DND-41 (cell line): ENCODE measurements at regions not wholly inside any gene's neighbourhood (a gene's known extent, or its start where the extent isn't known, plus 50 kb on each side); places are given as distances from the start of the nearest gene placed in this dataset.

Source experiments
- ATAC-seq: fragments of 200-7000 bp; cut with Tn5 transposase; 3 replicates; pipeline ENCODE4 v1.9.1; 2021; ENCODE audit warnings: low read depth; ENCODE audit not compliant: insufficient read depth
- DNase-seq: peaks from one replicate; pipeline ENCODE4 v3.0.0-alpha.2; 2020
- H2AFZ ChIP-seq: 2 replicates; pipeline ENCODE4 v1.6.0; 2012; ENCODE audit warnings: low read depth, low read length
- H3K27ac ChIP-seq: 2 replicates; pipeline ENCODE4 v1.5.1; 2012; ENCODE audit warnings: low read length, inconsistent platforms
- H3K27me3 ChIP-seq: fragments of 200-600 bp; sonication (generic); 2 replicates; pipeline ENCODE4 v1.6.0; 2012; ENCODE audit warnings: low read length, mild to moderate bottlenecking, inconsistent platforms; ENCODE audit not compliant: insufficient read depth, poor library complexity
- H3K36me3 ChIP-seq: 2 replicates; pipeline ENCODE4 v1.5.1; 2012; ENCODE audit warnings: low read length, inconsistent platforms; ENCODE audit not compliant: insufficient read depth
- H3K4me1 ChIP-seq: 2 replicates; pipeline ENCODE4 v1.5.1; 2012; ENCODE audit warnings: mild to moderate bottlenecking, low read length; ENCODE audit not compliant: insufficient read depth
- H3K4me2 ChIP-seq: 2 replicates; pipeline ENCODE4 v1.6.0; 2012; ENCODE audit warnings: mild to moderate bottlenecking, moderate library complexity, low read length, inconsistent platforms; ENCODE audit not compliant: insufficient read depth
- H3K4me3 ChIP-seq, 2 experiments: fragments of 200-600 bp in 1 of 2; shearing (Covaris generic) in 1 of 2; 2 replicates each; pipeline ENCODE4 v1.5.1; 2012 to 2016; ENCODE audit warnings: inconsistent platforms in 2 of 2, low read length in 2 of 2, mild to moderate bottlenecking in 2 of 2, low read depth in 1 of 2, moderate library complexity in 1 of 2
- H3K79me2 ChIP-seq: 2 replicates; pipeline ENCODE4 v1.6.0; 2012; ENCODE audit warnings: low read length, inconsistent platforms; ENCODE audit not compliant: insufficient read depth
- H3K9ac ChIP-seq: 2 replicates; pipeline ENCODE4 v1.6.0; 2012; ENCODE audit warnings: low read depth, mild to moderate bottlenecking, inconsistent platforms, low read length, moderate library complexity
- H3K9me3 ChIP-seq: 2 replicates; pipeline ENCODE4 v1.5.1; 2012; ENCODE audit warnings: low read length, moderate library complexity, mild to moderate bottlenecking, inconsistent platforms; ENCODE audit not compliant: insufficient read depth, severe bottlenecking
- H4K20me1 ChIP-seq: 2 replicates; pipeline ENCODE4 v1.6.0; 2012; ENCODE audit warnings: low read length; ENCODE audit not compliant: insufficient read depth
- CTCF ChIP-seq: IDR thresholded peaks from 2 replicates; pipeline ENCODE4 v1.5.1; 2012; ENCODE audit warnings: borderline replicate concordance, low read length, moderate library complexity, mild to moderate bottlenecking; ENCODE audit not compliant: poor library complexity, severe bottlenecking; ENCODE audit errors: extremely low read depth
- EZH2 ChIP-seq: IDR thresholded peaks from 3 replicates; pipeline ENCODE4 v1.6.1; 2012; ENCODE audit warnings: borderline replicate concordance, low read depth, mild to moderate bottlenecking, moderate library complexity, low read length, inconsistent platforms; ENCODE audit not compliant: severe bottlenecking

DNA sequence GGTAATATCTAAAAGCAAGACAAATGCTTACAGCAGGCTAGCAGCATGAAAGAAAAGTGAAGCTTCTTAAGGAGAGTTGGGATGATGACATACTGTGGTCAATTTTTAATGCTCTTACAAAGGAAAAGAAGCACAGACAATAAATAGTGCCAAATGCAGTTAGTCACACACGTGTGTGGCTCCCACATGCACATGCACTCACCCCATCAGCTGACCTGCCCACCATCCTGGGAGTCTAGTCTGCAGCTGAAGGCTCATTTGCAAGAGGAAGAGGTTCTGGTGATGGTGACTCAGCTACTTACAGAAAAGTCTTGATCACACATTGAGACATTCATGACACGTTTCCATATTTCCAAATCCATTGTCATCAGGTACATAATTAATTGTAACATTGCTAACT, 129.3 kb downstream of the MRPL36 start:
- ATAC-seq (no peak), DNase-seq (no peak)
- no peak overlapping the region for H3K9ac ChIP-seq
- no peaks in the 10 kb centered on the region for H3K79me2 ChIP-seq
- H3K27ac ChIP-seq, result no peak overlapping the region
- TF ChIP-seq EZH2 (no peak), CTCF (no peak)
- no peaks in the 10 kb centered on the region for H3K4me1 ChIP-seq
- no peak overlapping the region for H2AFZ ChIP-seq
- H3K9me3 ChIP-seq, result no peaks in the 10 kb centered on the region
- no peak overlapping the region for H3K4me3 ChIP-seq
- H3K27me3 ChIP-seq, result peaks cover 6% of the 10 kb centered on the region
- H3K4me2 ChIP-seq, result no peak overlapping the region
- no peaks in the 10 kb centered on the region for H3K36me3 ChIP-seq
- no peaks in the 10 kb centered on the region for H4K20me1 ChIP-seq

GRCh38 chr5:1669276-1670155, 130.1 kb downstream of the MRPL36 start:
- H3K27me3 ChIP-seq, result peaks cover 6% of the 10 kb centered on the region

DNA sequence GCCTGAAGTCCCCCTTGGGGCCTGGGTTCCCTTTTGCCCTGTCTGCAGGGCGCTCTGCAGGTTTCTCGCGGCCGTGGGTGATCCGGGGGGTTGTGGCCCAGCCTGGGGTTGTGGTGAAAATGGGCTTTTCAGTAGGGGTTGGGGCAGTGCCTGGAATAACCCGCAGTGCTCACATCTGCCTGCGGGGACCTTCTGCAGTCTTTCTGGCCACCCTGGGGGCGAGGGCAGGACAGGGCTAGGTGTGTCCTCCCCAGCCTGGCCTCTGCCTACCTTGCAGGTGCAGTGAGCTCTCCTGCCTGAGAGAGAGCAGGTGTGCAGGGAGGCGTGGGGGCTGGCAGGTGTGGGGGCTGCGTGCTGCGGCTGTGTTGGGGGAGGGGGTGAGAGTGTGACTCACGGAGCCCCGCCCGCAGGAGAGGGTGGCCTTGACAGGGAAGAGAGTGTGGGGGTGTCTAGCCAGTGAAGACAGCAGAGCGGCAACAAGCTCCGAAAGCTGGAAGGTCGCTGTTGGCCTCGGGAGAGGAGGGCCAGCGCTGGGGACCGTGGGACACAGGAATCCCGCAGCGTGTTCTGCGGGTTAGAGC, 131.4 kb downstream of the MRPL36 start:
- Histone ChIP-seq H3K4me2 (no peak overlapping the region), H3K27me3 (peaks cover 6% of the 10 kb centered on the region), H3K9ac (no peak overlapping the region), H3K9me3 (no peaks in the 10 kb centered on the region), H3K36me3 (no peaks in the 10 kb centered on the region), H3K4me1 (no peaks in the 10 kb centered on the region), H3K4me3 (no peak overlapping the region), H3K27ac (no peak overlapping the region), H3K79me2 (no peaks in the 10 kb centered on the region), H4K20me1 (no peaks in the 10 kb centered on the region), H2AFZ (no peak overlapping the region)
- TF ChIP-seq EZH2 (no peak), CTCF (peak; percentile 30)
- ATAC-seq (peak; percentile 55), DNase-seq (no peak)

More at GRCh38 chr5:1669276-1670155, 130.1 kb downstream of the MRPL36 start:
- H3K9me3 ChIP-seq, result no peaks in the 10 kb centered on the region
- H3K79me2 ChIP-seq, result no peaks in the 10 kb centered on the region
- no peak overlapping the region for H3K27ac ChIP-seq
- H4K20me1 ChIP-seq, result no peaks in the 10 kb centered on the region
- no peaks in the 10 kb centered on the region for H3K36me3 ChIP-seq
- no peak overlapping the region for H3K4me3 ChIP-seq
- ATAC-seq, result no peak
- no peak for DNase-seq
- H3K4me2 ChIP-seq, result no peak overlapping the region
- no peak for TF ChIP-seq EZH2
- no peak for TF ChIP-seq CTCF
- no peaks in the 10 kb centered on the region for H3K4me1 ChIP-seq
- H2AFZ ChIP-seq, result no peak overlapping the region
- no peak overlapping the region for H3K9ac ChIP-seq
